ENCODE measurements at regions not wholly inside any gene's neighbourhood (a gene's known extent, or its start where the extent isn't known, plus 50 kb on each side); places are given as distances from the start of the nearest gene placed in this dataset.

GRCh38 chr6:119446609-119447008, 97.0 kb upstream of the MAN1A1 start:
- Mint-ChIP-seq H3K36me3 (ENCODE audit: low read depth) (no peaks in the 10 kb centered on the region), H3K4me3 (no peak overlapping the region), H3K9me3 (0 out of 3 replicates have a peak, but pooled peaks cover 4% of the 10 kb centered on the region), H3K4me1 (peaks cover 15% of the 10 kb centered on the region), H3K27me3 (ENCODE audit: insufficient read depth, low read depth, poor library complexity) (peaks cover 4% of the 10 kb centered on the region), H3K27ac (no peak overlapping the region)
- no peaks in the 10 kb centered on the region for H3K36me3 ChIP-seq (ENCODE audit: insufficient read depth)
- ATAC-seq: no peak
- H3F3A ChIP-seq (replicated peaks; ENCODE audit: low read depth): no peaks in the 10 kb centered on the region
- no peak overlapping the region for H3K27ac ChIP-seq (ENCODE audit: low read depth)
- no peak overlapping the region for H3K4me2 ChIP-seq
- peak overlapping the region; percentile 38; the same call in 1 of the 2 replicates for H2AFZ ChIP-seq
- H3K4me3 ChIP-seq: no peak overlapping the region
- H3K9me2 ChIP-seq (ENCODE audit: insufficient read depth): peaks cover 11% of the 10 kb centered on the region; the same call in 1 of the 2 replicates
- TF ChIP-seq POLR2AphosphoS5 (IDR thresholded peaks at IDR 0.05; ENCODE audit: low read depth): no peak
- no peak for TF ChIP-seq EZH2phosphoT487 (IDR thresholded peaks at IDR 0.05; ENCODE audit: unreplicated experiment)
- TF ChIP-seq, protein P1, sequence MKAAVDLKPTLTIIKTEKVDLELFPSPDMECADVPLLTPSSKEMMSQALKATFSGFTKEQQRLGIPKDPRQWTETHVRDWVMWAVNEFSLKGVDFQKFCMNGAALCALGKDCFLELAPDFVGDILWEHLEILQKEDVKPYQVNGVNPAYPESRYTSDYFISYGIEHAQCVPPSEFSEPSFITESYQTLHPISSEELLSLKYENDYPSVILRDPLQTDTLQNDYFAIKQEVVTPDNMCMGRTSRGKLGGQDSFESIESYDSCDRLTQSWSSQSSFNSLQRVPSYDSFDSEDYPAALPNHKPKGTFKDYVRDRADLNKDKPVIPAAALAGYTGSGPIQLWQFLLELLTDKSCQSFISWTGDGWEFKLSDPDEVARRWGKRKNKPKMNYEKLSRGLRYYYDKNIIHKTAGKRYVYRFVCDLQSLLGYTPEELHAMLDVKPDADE (IDR thresholded peaks at IDR 0.05): no peak
- TF ChIP-seq STAT1 (IDR thresholded peaks at IDR 0.05; ENCODE audit: unreplicated experiment): no peak
- no peak for TF ChIP-seq REST (IDR thresholded peaks at IDR 0.05; ENCODE audit: unreplicated experiment)
- TF ChIP-seq ZNF331 (CRISPR knock-in tag; IDR thresholded peaks at IDR 0.05; ENCODE audit: low read depth): no peak
- TF ChIP-seq ZNF114 (CRISPR knock-in tag; IDR thresholded peaks at IDR 0.05): no peak
- no peak for TF ChIP-seq NANOG (IDR thresholded peaks at IDR 0.05; ENCODE audit: borderline replicate concordance)
- no peak for TF ChIP-seq JUNB (IDR thresholded peaks at IDR 0.05; ENCODE audit: unreplicated experiment)
- TF ChIP-seq EZH2 (IDR thresholded peaks at IDR 0.05; ENCODE audit: low read depth, unreplicated experiment): no peak
- TF ChIP-seq CREB1 (CRISPR knock-in tag; IDR thresholded peaks at IDR 0.05; ENCODE audit: low read depth): no peak
- TF ChIP-seq, protein P2, sequence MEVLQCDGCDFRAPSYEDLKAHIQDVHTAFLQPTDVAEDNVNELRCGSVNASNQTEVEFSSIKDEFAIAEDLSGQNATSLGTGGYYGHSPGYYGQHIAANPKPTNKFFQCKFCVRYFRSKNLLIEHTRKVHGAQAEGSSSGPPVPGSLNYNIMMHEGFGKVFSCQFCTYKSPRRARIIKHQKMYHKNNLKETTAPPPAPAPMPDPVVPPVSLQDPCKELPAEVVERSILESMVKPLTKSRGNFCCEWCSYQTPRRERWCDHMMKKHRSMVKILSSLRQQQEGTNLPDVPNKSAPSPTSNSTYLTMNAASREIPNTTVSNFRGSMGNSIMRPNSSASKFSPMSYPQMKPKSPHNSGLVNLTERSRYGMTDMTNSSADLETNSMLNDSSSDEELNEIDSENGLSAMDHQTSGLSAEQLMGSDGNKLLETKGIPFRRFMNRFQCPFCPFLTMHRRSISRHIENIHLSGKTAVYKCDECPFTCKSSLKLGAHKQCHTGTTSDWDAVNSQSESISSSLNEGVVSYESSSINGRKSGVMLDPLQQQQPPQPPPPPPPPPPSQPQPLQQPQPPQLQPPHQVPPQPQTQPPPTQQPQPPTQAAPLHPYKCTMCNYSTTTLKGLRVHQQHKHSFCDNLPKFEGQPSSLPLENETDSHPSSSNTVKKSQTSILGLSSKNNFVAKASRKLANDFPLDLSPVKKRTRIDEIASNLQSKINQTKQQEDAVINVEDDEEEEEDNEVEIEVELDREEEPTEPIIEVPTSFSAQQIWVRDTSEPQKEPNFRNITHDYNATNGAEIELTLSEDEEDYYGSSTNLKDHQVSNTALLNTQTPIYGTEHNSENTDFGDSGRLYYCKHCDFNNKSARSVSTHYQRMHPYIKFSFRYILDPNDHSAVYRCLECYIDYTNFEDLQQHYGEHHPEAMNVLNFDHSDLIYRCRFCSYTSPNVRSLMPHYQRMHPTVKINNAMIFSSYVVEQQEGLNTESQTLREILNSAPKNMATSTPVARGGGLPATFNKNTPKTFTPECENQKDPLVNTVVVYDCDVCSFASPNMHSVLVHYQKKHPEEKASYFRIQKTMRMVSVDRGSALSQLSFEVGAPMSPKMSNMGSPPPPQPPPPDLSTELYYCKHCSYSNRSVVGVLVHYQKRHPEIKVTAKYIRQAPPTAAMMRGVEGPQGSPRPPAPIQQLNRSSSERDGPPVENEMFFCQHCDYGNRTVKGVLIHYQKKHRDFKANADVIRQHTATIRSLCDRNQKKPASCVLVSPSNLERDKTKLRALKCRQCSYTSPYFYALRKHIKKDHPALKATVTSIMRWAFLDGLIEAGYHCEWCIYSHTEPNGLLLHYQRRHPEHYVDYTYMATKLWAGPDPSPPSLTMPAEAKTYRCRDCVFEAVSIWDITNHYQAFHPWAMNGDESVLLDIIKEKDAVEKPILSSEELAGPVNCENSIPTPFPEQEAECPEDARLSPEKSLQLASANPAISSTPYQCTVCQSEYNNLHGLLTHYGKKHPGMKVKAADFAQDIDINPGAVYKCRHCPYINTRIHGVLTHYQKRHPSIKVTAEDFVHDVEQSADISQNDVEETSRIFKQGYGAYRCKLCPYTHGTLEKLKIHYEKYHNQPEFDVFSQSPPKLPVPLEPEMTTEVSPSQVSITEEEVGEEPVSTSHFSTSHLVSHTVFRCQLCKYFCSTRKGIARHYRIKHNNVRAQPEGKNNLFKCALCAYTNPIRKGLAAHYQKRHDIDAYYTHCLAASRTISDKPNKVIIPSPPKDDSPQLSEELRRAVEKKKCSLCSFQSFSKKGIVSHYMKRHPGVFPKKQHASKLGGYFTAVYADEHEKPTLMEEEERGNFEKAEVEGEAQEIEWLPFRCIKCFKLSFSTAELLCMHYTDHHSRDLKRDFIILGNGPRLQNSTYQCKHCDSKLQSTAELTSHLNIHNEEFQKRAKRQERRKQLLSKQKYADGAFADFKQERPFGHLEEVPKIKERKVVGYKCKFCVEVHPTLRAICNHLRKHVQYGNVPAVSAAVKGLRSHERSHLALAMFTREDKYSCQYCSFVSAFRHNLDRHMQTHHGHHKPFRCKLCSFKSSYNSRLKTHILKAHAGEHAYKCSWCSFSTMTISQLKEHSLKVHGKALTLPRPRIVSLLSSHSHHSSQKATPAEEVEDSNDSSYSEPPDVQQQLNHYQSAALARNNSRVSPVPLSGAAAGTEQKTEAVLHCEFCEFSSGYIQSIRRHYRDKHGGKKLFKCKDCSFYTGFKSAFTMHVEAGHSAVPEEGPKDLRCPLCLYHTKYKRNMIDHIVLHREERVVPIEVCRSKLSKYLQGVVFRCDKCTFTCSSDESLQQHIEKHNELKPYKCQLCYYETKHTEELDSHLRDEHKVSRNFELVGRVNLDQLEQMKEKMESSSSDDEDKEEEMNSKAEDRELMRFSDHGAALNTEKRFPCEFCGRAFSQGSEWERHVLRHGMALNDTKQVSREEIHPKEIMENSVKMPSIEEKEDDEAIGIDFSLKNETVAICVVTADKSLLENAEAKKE (CRISPR knock-in tag; IDR thresholded peaks at IDR 0.05): no peak
- no peak for TF ChIP-seq CTCF (conservative IDR thresholded peaks at IDR 0.05; ENCODE audit: low read depth in 2 of 2)
- no peaks in the 10 kb centered on the region for H3K79me2 ChIP-seq (replicated peaks; ENCODE audit: insufficient read depth)
- H3K27me3 ChIP-seq (ENCODE audit: insufficient read depth): no peaks in the 10 kb centered on the region
- H4K20me1 ChIP-seq (replicated peaks; ENCODE audit: insufficient read depth): no peaks in the 10 kb centered on the region
- H3K4me1 ChIP-seq (ENCODE audit: insufficient read depth): no peaks in the 10 kb centered on the region
- no peak for DNase-seq (ENCODE audit: low spot score)
